ENCODE measurements at regions not wholly inside any gene's neighbourhood (a gene's known extent, or its start where the extent isn't known, plus 50 kb on each side); places are given as distances from the start of the nearest gene placed in this dataset.

GRCh38 chr1:184208622-184209021 is 157.1 kb downstream of the TSEN15 start:
- TF ChIP-seq CTCF (IDR thresholded peaks at IDR 0.05) (no peak), POLR2A (IDR thresholded peaks at IDR 0.05) (no peak)

Measured in heart left ventricle (tissue), 13 donors.